ENCODE measurements at regions not wholly inside any gene's neighbourhood (a gene's known extent, or its start where the extent isn't known, plus 50 kb on each side); places are given as distances from the start of the nearest gene placed in this dataset.

DNA sequence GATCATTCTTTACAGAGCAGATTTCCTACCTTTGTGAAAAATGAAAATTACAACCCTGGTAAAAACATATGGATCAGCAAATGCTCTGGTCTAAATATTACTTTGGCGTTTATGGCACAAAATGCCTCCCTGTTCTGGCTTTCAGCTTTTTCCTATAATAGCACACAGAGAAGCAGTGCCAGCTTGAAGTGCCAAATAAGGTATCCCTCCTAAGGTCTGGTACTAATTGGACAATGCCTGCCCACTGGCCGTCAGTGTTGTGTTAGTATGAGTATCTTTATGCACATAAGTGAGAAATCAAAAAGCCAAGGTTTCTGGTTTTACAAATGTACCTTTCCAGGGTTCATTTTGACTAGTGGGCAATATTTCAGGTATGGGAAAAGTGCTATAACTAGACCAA is 1293.7 kb upstream of the FAM98A start:
- Mint-ChIP-seq H3K36me3 (ENCODE audit: insufficient read depth, unreplicated experiment) (no peaks in the 10 kb centered on the region), H3K9me3 (ENCODE audit: unreplicated experiment) (no peaks in the 10 kb centered on the region), H3K27me3 (ENCODE audit: insufficient read depth, unreplicated experiment) (no peaks in the 10 kb centered on the region), H3K27ac (ENCODE audit: unreplicated experiment) (no peak overlapping the region), H3K4me1 (ENCODE audit: low read depth, unreplicated experiment) (no peaks in the 10 kb centered on the region), H3K4me3 (ENCODE audit: unreplicated experiment) (no peak overlapping the region)
- ChIA-PET CTCF (no interaction called here), POLR2A (no interaction called here)
- no peak for DNase-seq
- H3K9me3 ChIP-seq, result no peaks in the 10 kb centered on the region
- no peaks in the 10 kb centered on the region; the same call in 1 of the 2 replicates for H3K27me3 ChIP-seq (replicated peaks; ENCODE audit: control insufficient read depth, insufficient read depth, low read length)
- intact Hi-C loops (cut with micrococcal nuclease; ENCODE audit: unreplicated experiment), result no loop called here
- no TSS peak for BruUV-seq (replicated peaks)
- H3K4me1 ChIP-seq, result no peaks in the 10 kb centered on the region
- TF ChIP-seq, protein P1, sequence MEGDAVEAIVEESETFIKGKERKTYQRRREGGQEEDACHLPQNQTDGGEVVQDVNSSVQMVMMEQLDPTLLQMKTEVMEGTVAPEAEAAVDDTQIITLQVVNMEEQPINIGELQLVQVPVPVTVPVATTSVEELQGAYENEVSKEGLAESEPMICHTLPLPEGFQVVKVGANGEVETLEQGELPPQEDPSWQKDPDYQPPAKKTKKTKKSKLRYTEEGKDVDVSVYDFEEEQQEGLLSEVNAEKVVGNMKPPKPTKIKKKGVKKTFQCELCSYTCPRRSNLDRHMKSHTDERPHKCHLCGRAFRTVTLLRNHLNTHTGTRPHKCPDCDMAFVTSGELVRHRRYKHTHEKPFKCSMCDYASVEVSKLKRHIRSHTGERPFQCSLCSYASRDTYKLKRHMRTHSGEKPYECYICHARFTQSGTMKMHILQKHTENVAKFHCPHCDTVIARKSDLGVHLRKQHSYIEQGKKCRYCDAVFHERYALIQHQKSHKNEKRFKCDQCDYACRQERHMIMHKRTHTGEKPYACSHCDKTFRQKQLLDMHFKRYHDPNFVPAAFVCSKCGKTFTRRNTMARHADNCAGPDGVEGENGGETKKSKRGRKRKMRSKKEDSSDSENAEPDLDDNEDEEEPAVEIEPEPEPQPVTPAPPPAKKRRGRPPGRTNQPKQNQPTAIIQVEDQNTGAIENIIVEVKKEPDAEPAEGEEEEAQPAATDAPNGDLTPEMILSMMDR (IDR thresholded peaks at IDR 0.05; ENCODE audit: insufficient read depth in 1 of 2, low read depth in 1 of 2, low read length in 1 of 2, severe bottlenecking in 1 of 2, unreplicated experiment in 1 of 2), result no peak
- H3K36me3 ChIP-seq (ENCODE audit: control insufficient read depth, insufficient read depth, low read length), result no peaks in the 10 kb centered on the region
- no peak overlapping the region for H3K4me3 ChIP-seq (ENCODE audit: low read depth, low read length)

DNA sequence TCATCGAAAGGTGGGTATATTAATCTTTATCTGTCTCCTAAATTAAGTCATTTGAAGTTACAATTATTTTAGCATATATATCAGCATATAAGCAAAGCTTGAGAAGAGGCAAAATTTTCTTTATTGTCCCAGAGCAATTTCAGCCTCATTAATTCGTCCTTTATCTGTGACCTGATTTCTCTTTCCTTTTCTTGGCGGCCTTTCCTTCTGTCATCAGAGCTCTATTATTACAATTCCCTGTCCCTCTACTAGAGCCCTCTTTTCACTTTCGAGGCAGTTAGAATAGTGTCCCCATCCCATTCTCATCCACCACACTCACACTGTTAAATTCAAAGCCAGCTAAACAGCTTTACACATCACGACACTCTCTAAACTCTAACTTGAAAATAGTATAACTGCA is 1293.2 kb upstream of the FAM98A start:
- Mint-ChIP-seq H3K4me3 (ENCODE audit: unreplicated experiment) (no peak overlapping the region), H3K27ac (ENCODE audit: unreplicated experiment) (no peak overlapping the region), H3K4me1 (ENCODE audit: low read depth, unreplicated experiment) (no peaks in the 10 kb centered on the region), H3K27me3 (ENCODE audit: insufficient read depth, unreplicated experiment) (no peaks in the 10 kb centered on the region), H3K9me3 (ENCODE audit: unreplicated experiment) (no peaks in the 10 kb centered on the region), H3K36me3 (ENCODE audit: insufficient read depth, unreplicated experiment) (no peaks in the 10 kb centered on the region)
- ChIA-PET CTCF (no interaction called here), POLR2A (no interaction called here)
- no TSS peak for BruUV-seq (replicated peaks)
- TF ChIP-seq, protein P1 (IDR thresholded peaks at IDR 0.05; ENCODE audit: insufficient read depth in 1 of 2, low read depth in 1 of 2, low read length in 1 of 2, severe bottlenecking in 1 of 2, unreplicated experiment in 1 of 2), result no peak
- no peak for DNase-seq
- Histone ChIP-seq H3K27me3 (replicated peaks; ENCODE audit: control insufficient read depth, insufficient read depth, low read length) (no peaks in the 10 kb centered on the region; the same call in 1 of the 2 replicates), H3K9me3 (no peaks in the 10 kb centered on the region), H3K36me3 (ENCODE audit: control insufficient read depth, insufficient read depth, low read length) (no peaks in the 10 kb centered on the region), H3K4me3 (ENCODE audit: low read depth, low read length) (no peak overlapping the region), H3K4me1 (no peaks in the 10 kb centered on the region)
- intact Hi-C loops (cut with micrococcal nuclease; ENCODE audit: unreplicated experiment), result no loop called here

DNA sequence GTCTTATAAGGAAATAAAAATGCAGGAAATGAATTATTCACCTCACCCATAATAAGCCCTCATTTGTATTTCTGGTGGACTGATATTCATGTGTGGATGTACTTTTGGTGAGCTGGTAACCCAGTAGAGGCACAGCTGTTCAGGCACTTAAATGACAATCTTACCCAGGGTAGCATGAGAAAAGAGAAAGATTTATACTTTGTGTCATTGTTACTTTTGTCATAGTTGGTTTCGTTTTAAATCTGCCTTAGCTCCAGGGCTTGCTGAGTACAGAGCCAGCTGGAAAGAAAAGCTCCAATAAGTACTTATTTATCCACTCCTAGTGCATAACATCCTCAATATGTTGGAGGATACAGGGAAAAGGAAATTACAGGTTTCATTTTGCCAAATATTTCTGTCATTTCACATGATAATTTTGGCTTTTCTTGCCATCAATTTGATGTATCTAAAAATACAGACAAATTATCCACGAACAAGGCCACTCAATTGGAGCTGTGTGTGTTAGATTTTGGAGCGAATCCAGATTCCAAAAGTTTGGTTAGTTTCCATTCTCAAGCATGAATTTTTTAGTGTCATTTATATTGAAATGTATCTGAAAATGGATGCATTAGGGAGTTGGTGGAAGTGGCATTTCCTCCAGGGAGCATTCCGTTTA is 1276.1 kb upstream of the FAM98A start:
- no TSS peak for BruUV-seq (replicated peaks)
- no peaks in the 10 kb centered on the region for H3K36me3 ChIP-seq (ENCODE audit: control insufficient read depth, insufficient read depth, low read length)
- intact Hi-C loops (cut with micrococcal nuclease; ENCODE audit: unreplicated experiment), result no loop called here
- H3K4me1 Mint-ChIP-seq (ENCODE audit: low read depth, unreplicated experiment), result no peaks in the 10 kb centered on the region
- no peaks in the 10 kb centered on the region for H3K36me3 Mint-ChIP-seq (ENCODE audit: insufficient read depth, unreplicated experiment)
- no peaks in the 10 kb centered on the region for H3K4me1 ChIP-seq
- no peaks in the 10 kb centered on the region for H3K27me3 ChIP-seq (replicated peaks; ENCODE audit: control insufficient read depth, insufficient read depth, low read length)
- no peaks in the 10 kb centered on the region for H3K27me3 Mint-ChIP-seq (ENCODE audit: insufficient read depth, unreplicated experiment)
- no peaks in the 10 kb centered on the region for H3K9me3 ChIP-seq
- no peak overlapping the region for H3K4me3 ChIP-seq (ENCODE audit: low read depth, low read length)
- H3K27ac Mint-ChIP-seq (ENCODE audit: unreplicated experiment), result no peak overlapping the region
- ChIA-PET CTCF (no interaction called here), POLR2A (no interaction called here)
- DNase-seq, result no peak
- TF ChIP-seq, protein P1 (IDR thresholded peaks at IDR 0.05; ENCODE audit: insufficient read depth in 1 of 2, low read depth in 1 of 2, low read length in 1 of 2, severe bottlenecking in 1 of 2, unreplicated experiment in 1 of 2), result no peak
- no peaks in the 10 kb centered on the region for H3K9me3 Mint-ChIP-seq (ENCODE audit: unreplicated experiment)
- no peak overlapping the region for H3K4me3 Mint-ChIP-seq (ENCODE audit: unreplicated experiment)

Measured in Caco-2 (cell line).